CD14-positive monocyte (primary cell): ENCODE measurements at regions not wholly inside any gene's neighbourhood (a gene's known extent, or its start where the extent isn't known, plus 50 kb on each side); places are given as distances from the start of the nearest gene placed in this dataset.

Experiments used
- DNase-seq, 3 donors: peaks; one replicate each; pipeline ENCODE4 v3.0.0-alpha.2; 2011 to 2022
- H2AFZ ChIP-seq: 2 replicates; pipeline ENCODE4 v1.6.0; 2012; ENCODE audit warnings: mild to moderate bottlenecking, low read depth, low read length, inconsistent platforms; ENCODE audit not compliant: insufficient read depth, poor library complexity, severe bottlenecking
- H3K27ac ChIP-seq, 2 donors: 1 replicate in 1 of 2; 2 replicates in 1 of 2; pipeline ENCODE4 v1.5.1; 2012 to 2013; ENCODE audit warnings: low read length in 2 of 2, control low read depth in 1 of 2, inconsistent platforms in 1 of 2, low read depth in 1 of 2, mild to moderate bottlenecking in 1 of 2
- H3K27me3 ChIP-seq, 2 donors: one replicate each; pipeline versions ENCODE4 v1.6.0 to v1.6.1; 2011 to 2013; ENCODE audit warnings: low read length in 2 of 2; ENCODE audit not compliant: control insufficient read depth in 2 of 2, insufficient read depth in 2 of 2
- H3K36me3 ChIP-seq, 2 donors: replicated peaks in 1 of 2; 1 replicate in 1 of 2; 2 replicates in 1 of 2; pipeline versions ENCODE4 v1.5.1 to v1.6.1; 2012 to 2013; ENCODE audit warnings: low read length in 2 of 2, control low read depth in 1 of 2, inconsistent platforms in 1 of 2, mild to moderate bottlenecking in 1 of 2; ENCODE audit not compliant: insufficient read depth in 2 of 2, control insufficient read depth in 1 of 2
- H3K4me1 ChIP-seq, 2 donors: 1 replicate in 1 of 2; 2 replicates in 1 of 2; pipeline versions ENCODE4 v1.5.1 to v1.6.1; 2012 to 2013; ENCODE audit warnings: low read length in 2 of 2, control low read depth in 1 of 2, inconsistent platforms in 1 of 2, mild to moderate bottlenecking in 1 of 2, moderate library complexity in 1 of 2; ENCODE audit not compliant: insufficient read depth in 2 of 2, control insufficient read depth in 1 of 2
- H3K4me2 ChIP-seq: replicated peaks from 2 replicates; pipeline ENCODE3; 2012; ENCODE audit warnings: low read length, moderate library complexity, mild to moderate bottlenecking; ENCODE audit not compliant: poor library complexity, severe bottlenecking; ENCODE audit errors: extremely low read depth
- H3K4me3 ChIP-seq, 3 experiments: fragments of 200-600 bp in 1 of 3; sonication (generic) in 1 of 3; replicated peaks in 1 of 3; 1 replicate in 2 of 3; 2 replicates in 1 of 3; pipeline ENCODE4 v1.5.1; 2011 to 2013; ENCODE audit warnings: low read length in 3 of 3, mild to moderate bottlenecking in 3 of 3, control low read depth in 2 of 3, low read depth in 2 of 3, inconsistent platforms in 1 of 3, moderate library complexity in 1 of 3
- H3K79me2 ChIP-seq: 2 replicates; pipeline ENCODE4 v1.6.0; 2012; ENCODE audit warnings: mild to moderate bottlenecking, control low read depth, inconsistent platforms, low read length, moderate library complexity; ENCODE audit not compliant: insufficient read depth
- H3K9ac ChIP-seq: 2 replicates; pipeline ENCODE4 v1.6.0; 2017; ENCODE audit warnings: low read length, mild to moderate bottlenecking; ENCODE audit not compliant: insufficient read depth, poor library complexity, severe bottlenecking
- H3K9me3 ChIP-seq, 2 donors: replicated peaks in 1 of 2; 1 replicate in 1 of 2; 2 replicates in 1 of 2; pipeline versions ENCODE4 v1.5.1 to v1.6.1; 2012 to 2013; ENCODE audit warnings: low read length in 2 of 2, control low read depth in 1 of 2; ENCODE audit not compliant: control insufficient read depth in 1 of 2, insufficient read depth in 1 of 2
- H4K20me1 ChIP-seq: 2 replicates; pipeline ENCODE4 v1.6.0; 2012; ENCODE audit warnings: mild to moderate bottlenecking, low read length, control low read depth, moderate library complexity; ENCODE audit not compliant: insufficient read depth
- H3K27ac Mint-ChIP-seq, 7 donors: one replicate each; pipeline ENCODE4 v1.8.0; 2020; ENCODE audit warnings: mild to moderate bottlenecking in 7 of 7, mixed read lengths in 7 of 7, moderate library complexity in 6 of 7, inconsistent platforms in 2 of 7
- H3K27me3 Mint-ChIP-seq, 3 donors: one replicate each; pipeline ENCODE4 v1.8.0; 2021 to 2022; ENCODE audit warnings: low read depth in 3 of 3, mild to moderate bottlenecking in 3 of 3, mixed read lengths in 3 of 3, moderate library complexity in 3 of 3, inconsistent platforms in 1 of 3
- H3K36me3 Mint-ChIP-seq, 2 donors: one replicate each; pipeline ENCODE4 v1.8.0; 2020; ENCODE audit warnings: mixed read lengths in 2 of 2, inconsistent platforms in 1 of 2, mild to moderate bottlenecking in 1 of 2
- H3K4me1 Mint-ChIP-seq: one replicate; pipeline ENCODE4 v1.8.0; 2020; ENCODE audit warnings: mild to moderate bottlenecking, mixed read lengths
- H3K4me3 Mint-ChIP-seq, 2 donors: one replicate each; pipeline ENCODE4 v1.8.0; 2020; ENCODE audit warnings: mild to moderate bottlenecking in 2 of 2, mixed read lengths in 2 of 2, moderate library complexity in 1 of 2
- H3K9me3 Mint-ChIP-seq, 7 donors: one replicate each; pipeline ENCODE4 v1.8.0; 2020 to 2022; ENCODE audit warnings: mixed read lengths in 7 of 7, mild to moderate bottlenecking in 6 of 7, moderate library complexity in 6 of 7, inconsistent platforms in 2 of 7
- WGBS: methylation state at CpG from one replicate; pipeline ENCODE4 v1.1.5; 2013; ENCODE audit warnings: missing lambda C conversion rate; ENCODE audit not compliant: insufficient coverage; 5-methylcytosine and 5-hydroxymethylcytosine counted together
- intact Hi-C, 2 donors: fragments of 100-400 bp; cut with micrococcal nuclease; formaldehyde crosslinking; loops; one replicate each; pipeline versions ENCODE4 v1.15.0 to v1.15.1; 2023
- TF ChIP-seq, protein P1 (sequence below): fragments of 200-600 bp; IDR thresholded peaks from one replicate; pipeline ENCODE4 v1.8.0; 2022; ENCODE audit warnings: antibody characterized with exemption, mild to moderate bottlenecking

DNA sequence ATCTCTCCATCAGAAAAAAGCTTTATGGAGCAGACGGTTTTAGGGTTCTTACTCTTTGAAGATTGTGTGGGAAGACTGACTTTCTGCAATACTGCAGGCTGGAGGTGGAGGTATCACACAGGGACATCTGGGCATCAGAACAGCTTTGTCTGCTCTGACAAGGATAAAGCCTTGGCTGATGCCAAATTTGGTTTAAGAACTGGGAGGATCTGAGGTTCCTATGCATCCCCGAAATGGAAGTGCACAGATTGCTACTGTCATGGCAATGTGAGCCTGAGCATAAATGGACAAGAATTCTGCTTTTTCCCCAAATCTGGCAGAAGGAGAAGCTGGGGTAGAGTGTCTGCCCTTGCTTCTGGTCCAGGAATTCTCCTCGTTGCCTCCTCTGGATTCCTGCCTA is 424.3 kb downstream of the SLC4A3 start:
- H2AFZ ChIP-seq, result no peak overlapping the region
- H3K27ac Mint-ChIP-seq, result no peak overlapping the region
- H3K4me1 Mint-ChIP-seq, result no peaks in the 10 kb centered on the region
- no peak overlapping the region for H3K27ac ChIP-seq
- TF ChIP-seq, protein P1, sequence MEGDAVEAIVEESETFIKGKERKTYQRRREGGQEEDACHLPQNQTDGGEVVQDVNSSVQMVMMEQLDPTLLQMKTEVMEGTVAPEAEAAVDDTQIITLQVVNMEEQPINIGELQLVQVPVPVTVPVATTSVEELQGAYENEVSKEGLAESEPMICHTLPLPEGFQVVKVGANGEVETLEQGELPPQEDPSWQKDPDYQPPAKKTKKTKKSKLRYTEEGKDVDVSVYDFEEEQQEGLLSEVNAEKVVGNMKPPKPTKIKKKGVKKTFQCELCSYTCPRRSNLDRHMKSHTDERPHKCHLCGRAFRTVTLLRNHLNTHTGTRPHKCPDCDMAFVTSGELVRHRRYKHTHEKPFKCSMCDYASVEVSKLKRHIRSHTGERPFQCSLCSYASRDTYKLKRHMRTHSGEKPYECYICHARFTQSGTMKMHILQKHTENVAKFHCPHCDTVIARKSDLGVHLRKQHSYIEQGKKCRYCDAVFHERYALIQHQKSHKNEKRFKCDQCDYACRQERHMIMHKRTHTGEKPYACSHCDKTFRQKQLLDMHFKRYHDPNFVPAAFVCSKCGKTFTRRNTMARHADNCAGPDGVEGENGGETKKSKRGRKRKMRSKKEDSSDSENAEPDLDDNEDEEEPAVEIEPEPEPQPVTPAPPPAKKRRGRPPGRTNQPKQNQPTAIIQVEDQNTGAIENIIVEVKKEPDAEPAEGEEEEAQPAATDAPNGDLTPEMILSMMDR, result no peak
- peaks cover 0 to 2% (median 0%) of the 10 kb centered on the region in 3 donors for H3K27me3 Mint-ChIP-seq
- no peaks in the 10 kb centered on the region for H3K36me3 Mint-ChIP-seq
- no peaks in the 10 kb centered on the region for H3K36me3 ChIP-seq
- 80% methylated on average over 1 of the region's 3 CpGs for WGBS
- H3K9me3 ChIP-seq, result no peaks in the 10 kb centered on the region
- H4K20me1 ChIP-seq, result no peaks in the 10 kb centered on the region
- H3K79me2 ChIP-seq, result no peaks in the 10 kb centered on the region
- H3K4me3 Mint-ChIP-seq, result no peak overlapping the region
- H3K27me3 ChIP-seq, result no peaks in the 10 kb centered on the region
- no peak overlapping the region for H3K4me2 ChIP-seq
- H3K9ac ChIP-seq, result no peak overlapping the region
- H3K4me3 ChIP-seq, result no peak overlapping the region
- peaks cover 0 to 6% (median 3%) of the 10 kb centered on the region in 7 donors for H3K9me3 Mint-ChIP-seq
- H3K4me1 ChIP-seq, result no peaks in the 10 kb centered on the region
- no peak for DNase-seq
- intact Hi-C loops, result no loop called here

DNA sequence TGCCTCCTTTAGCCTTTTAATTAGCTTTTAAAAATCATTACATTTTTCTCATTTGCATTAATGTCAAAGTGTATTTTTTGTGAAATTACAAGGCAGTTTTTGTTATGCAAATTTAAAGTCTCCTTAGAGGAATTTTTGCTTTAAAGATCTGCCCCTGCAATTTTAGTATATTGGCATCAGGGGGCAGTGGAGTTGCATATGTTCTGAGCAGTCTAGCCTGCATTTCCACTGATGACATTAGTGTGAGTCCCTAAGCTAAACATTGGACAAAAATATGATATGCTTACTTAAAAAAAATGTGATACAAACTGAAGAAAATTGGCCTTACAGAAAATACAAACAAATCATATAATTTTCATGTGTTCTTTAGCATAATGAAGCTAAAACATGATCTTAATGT is 426.5 kb downstream of the SLC4A3 start:
- H2AFZ ChIP-seq, result no peak overlapping the region
- no peak overlapping the region for H3K4me2 ChIP-seq
- H4K20me1 ChIP-seq, result no peaks in the 10 kb centered on the region
- DNase-seq, result no peak
- no peak overlapping the region for H3K4me3 Mint-ChIP-seq
- H3K9me3 Mint-ChIP-seq, result peaks cover 0 to 6% (median 2%) of the 10 kb centered on the region in 7 donors
- TF ChIP-seq, protein P1, result no peak
- no peak overlapping the region for H3K4me3 ChIP-seq
- H3K9me3 ChIP-seq, result no peaks in the 10 kb centered on the region
- no peaks in the 10 kb centered on the region for H3K79me2 ChIP-seq
- no peaks in the 10 kb centered on the region for H3K27me3 ChIP-seq
- no peaks in the 10 kb centered on the region for H3K36me3 Mint-ChIP-seq
- H3K27ac ChIP-seq, result no peak overlapping the region
- no peak overlapping the region for H3K9ac ChIP-seq
- no peaks in the 10 kb centered on the region for H3K4me1 ChIP-seq
- H3K36me3 ChIP-seq, result no peaks in the 10 kb centered on the region
- no peaks in the 10 kb centered on the region for H3K4me1 Mint-ChIP-seq
- H3K27ac Mint-ChIP-seq, result no peak overlapping the region
- no peaks in the 10 kb centered on the region for H3K27me3 Mint-ChIP-seq
- intact Hi-C loops, result no loop called here
